ENCODE measurements at regions not wholly inside any gene's neighbourhood (a gene's known extent, or its start where the extent isn't known, plus 50 kb on each side); places are given as distances from the start of the nearest gene placed in this dataset.

GRCh38 chr9:89698411-89699005 is 93.7 kb downstream of the GADD45G start:
- TF ChIP-seq CTCF (IDR thresholded peaks at IDR 0.05) = no peak
- TF ChIP-seq EP300 (IDR thresholded peaks at IDR 0.05) = no peak
- no peak for TF ChIP-seq POLR2A (IDR thresholded peaks at IDR 0.05)

Measured in suprapubic skin (tissue), 3 donors.